ENCODE measurements at regions not wholly inside any gene's neighbourhood (a gene's known extent, or its start where the extent isn't known, plus 50 kb on each side); places are given as distances from the start of the nearest gene placed in this dataset.

DNA sequence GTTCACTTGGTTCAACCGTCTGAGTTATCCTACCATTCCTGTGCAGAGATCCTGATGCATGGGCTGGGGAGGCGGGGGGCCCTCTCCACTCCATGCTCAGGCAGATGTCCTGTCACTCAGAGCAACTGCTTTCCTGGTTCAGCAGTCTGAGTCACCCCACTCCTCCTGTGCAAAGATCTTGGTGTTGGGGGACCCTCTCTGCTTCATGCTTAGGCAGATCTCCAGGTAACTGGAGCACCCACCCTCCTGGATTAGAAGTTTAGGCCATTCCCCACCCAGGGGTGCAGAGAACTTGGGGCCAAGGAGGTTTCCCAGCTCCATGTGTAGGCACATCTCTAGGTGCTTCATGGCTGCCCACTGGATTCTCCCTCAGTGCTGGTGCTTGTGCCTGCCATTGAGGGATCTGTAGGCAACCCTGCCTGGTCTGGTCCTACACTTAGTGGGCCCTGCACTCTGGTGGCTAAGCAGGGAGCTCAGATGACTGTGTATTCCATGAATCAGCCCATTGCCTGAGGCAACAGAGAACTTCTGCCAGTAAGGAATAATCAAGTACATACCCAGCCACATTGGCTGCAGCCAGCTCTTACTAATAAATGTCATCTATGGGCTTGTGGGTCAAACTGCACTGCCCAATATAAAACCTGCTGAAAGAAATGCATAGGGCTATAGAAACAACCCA, 465.4 kb upstream of the THBS1 start:
- TF ChIP-seq, protein P1, sequence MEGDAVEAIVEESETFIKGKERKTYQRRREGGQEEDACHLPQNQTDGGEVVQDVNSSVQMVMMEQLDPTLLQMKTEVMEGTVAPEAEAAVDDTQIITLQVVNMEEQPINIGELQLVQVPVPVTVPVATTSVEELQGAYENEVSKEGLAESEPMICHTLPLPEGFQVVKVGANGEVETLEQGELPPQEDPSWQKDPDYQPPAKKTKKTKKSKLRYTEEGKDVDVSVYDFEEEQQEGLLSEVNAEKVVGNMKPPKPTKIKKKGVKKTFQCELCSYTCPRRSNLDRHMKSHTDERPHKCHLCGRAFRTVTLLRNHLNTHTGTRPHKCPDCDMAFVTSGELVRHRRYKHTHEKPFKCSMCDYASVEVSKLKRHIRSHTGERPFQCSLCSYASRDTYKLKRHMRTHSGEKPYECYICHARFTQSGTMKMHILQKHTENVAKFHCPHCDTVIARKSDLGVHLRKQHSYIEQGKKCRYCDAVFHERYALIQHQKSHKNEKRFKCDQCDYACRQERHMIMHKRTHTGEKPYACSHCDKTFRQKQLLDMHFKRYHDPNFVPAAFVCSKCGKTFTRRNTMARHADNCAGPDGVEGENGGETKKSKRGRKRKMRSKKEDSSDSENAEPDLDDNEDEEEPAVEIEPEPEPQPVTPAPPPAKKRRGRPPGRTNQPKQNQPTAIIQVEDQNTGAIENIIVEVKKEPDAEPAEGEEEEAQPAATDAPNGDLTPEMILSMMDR (IDR thresholded peaks at IDR 0.05; ENCODE audit: low read depth, low read length, poor library complexity, severe bottlenecking) = no peak
- TF ChIP-seq EZH2phosphoT487 (IDR thresholded peaks at IDR 0.05; ENCODE audit: borderline replicate concordance, low read length) = no peak
